GM19023 (cell line): ENCODE measurements at regions not wholly inside any gene's neighbourhood (a gene's known extent, or its start where the extent isn't known, plus 50 kb on each side); places are given as distances from the start of the nearest gene placed in this dataset.
"Not testable (repeated sequence)": the region's sequence is repeated elsewhere in the genome, so short reads cannot be mapped to it uniquely, and the experiment has no call there.

Source experiments
- ATAC-seq: cut with Tn5 transposase; IDR thresholded peaks from one replicate; pipeline ENCODE4 v1.9.1; 2021; ENCODE audit warnings: mild to moderate bottlenecking, moderate library complexity; ENCODE audit not compliant: unreplicated experiment

- ATAC-seq, result no peak
Observed at GRCh38 chr11:80331694-80332093, 890.9 kb upstream of the TENM4 start.

DNA sequence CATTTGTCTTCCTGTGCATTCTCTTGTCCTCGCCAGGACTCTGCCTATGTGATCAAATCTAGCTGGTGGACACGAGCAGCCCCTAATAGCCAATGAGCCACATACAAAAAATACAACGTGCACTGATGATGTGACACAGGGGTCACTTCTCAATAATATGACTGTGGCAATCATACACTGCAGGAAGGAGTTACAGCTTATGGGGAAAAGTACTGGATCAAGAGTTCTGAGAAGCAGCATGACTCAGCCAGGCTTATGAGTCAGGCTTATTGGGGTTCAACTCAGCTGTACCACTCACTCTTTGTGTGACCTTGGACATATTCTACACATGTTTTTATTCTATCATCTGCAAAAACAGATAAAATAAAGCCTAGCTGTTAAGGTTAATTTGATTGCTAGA, 889.4 kb upstream of the TENM4 start:
- no peak for ATAC-seq

- no peak for ATAC-seq
Observed at GRCh38 chr11:80328774-80329173, 887.9 kb upstream of the TENM4 start.

GRCh38 chr11:80327956-80328614, 887.3 kb upstream of the TENM4 start:
- no peak for ATAC-seq

DNA sequence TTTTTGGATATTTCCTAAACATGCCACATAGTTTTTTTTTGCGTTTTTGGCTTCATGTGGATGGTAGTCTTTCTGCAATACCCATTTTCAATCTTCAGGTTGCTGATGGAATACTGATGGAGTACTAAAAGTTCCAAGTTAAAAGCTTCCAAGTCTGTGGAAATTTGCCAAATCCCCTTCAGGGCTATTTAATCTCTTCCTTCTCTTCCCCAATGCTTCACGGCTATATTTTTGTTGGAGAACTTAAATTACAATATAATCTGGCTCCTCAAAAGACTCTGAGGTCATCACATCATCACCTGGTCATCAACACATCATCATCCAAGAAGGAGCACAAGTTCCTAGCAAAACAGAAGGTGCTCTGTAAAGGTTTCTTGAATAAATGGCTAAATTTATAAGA, 881.0 kb upstream of the TENM4 start:
- ATAC-seq, result no peak

GRCh38 chr11:80320765-80321164, 879.9 kb upstream of the TENM4 start:
- no peak for ATAC-seq

DNA sequence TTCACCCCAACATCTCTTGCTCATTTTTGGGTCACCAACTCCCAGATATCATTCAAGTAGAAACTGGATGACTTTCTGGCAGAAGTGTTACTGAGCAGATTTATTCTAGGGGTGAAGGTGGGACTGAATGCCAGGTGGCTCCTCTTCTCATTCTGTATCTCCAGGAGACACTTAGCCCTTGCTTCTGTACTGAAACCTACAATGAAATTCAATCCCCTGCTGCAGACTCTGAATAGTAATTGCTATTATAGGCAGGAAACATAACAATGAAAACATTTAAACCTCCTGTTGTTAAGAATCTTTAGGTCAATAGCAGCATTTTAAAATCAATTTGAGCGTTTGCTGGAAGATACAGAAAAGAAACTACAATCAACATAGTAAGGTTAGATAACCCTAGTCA, 879.4 kb upstream of the TENM4 start:
- ATAC-seq, result no peak

- ATAC-seq, result no peak
Observed at GRCh38 chr11:80317612-80318011, 876.8 kb upstream of the TENM4 start.

GRCh38 chr11:80315200-80315599, 874.4 kb upstream of the TENM4 start:
- no peak for ATAC-seq

- no peak for ATAC-seq
Observed at GRCh38 chr11:80309301-80309700, 868.5 kb upstream of the TENM4 start.

GRCh38 chr11:80307676-80308075, 866.8 kb upstream of the TENM4 start:
- no peak for ATAC-seq

- no peak for ATAC-seq
Observed at GRCh38 chr11:80297858-80298632, 857.2 kb upstream of the TENM4 start.

GRCh38 chr11:80293293-80293692, 852.5 kb upstream of the TENM4 start:
- no peak for ATAC-seq

DNA sequence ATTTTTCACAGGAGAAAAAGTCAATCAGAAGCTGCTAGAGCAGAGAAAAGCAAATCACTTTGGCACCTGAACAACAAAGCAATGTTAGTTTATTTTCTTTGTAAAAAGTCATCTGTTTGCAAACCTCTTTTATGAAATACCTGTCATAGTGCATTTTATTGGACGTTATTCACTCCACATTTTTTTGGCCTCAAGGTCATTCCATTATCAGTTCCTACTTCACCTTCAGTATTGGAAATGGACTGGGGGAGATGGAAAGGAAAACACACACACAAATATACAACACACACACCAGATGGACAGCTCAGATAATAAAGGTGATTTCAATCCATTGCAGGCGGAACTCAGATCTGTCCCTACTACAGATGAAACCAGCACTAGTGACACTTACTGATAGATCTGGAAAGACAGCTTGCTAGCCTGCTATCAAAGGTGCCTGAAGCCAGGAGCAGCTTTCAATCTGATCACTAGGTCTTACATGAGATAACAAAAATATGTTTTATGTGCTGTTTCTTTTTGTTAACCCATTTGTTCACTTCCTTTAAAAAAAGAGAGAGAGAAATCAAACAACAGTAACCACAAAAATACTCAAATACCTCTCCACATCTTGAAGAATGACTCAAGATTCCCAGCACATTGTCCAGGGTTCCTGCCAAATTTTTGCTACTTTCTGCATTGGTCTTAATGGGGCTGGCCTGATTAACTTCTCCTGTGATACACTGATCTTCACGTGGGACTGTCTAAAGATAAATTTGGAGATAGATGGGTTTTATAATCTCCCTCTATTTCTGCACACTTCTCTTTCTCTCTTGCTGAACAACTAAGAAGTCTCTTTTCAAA, 844.3 kb upstream of the TENM4 start:
- no peak for ATAC-seq

DNA sequence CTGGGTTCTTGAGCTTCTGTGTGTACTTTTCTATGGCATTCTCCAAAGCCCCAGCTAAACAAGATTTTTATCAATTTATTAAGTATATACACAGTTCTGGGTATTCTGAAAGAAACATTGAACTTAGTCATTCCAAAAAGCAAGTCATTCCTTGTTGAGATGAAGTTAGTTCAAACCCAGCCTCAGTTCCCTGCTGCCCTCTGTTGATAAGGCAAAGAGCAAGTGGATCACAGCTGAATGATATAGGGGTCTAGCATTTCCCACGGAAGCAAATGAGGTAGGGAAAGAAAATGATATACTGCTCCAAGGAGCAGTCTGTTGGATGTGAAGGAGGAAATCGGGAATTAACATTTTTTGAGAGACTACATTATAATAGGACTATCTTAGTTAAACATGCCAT, 841.8 kb upstream of the TENM4 start:
- no peak for ATAC-seq

- no peak for ATAC-seq
Observed at GRCh38 chr11:80281194-80281593, 840.4 kb upstream of the TENM4 start.

DNA sequence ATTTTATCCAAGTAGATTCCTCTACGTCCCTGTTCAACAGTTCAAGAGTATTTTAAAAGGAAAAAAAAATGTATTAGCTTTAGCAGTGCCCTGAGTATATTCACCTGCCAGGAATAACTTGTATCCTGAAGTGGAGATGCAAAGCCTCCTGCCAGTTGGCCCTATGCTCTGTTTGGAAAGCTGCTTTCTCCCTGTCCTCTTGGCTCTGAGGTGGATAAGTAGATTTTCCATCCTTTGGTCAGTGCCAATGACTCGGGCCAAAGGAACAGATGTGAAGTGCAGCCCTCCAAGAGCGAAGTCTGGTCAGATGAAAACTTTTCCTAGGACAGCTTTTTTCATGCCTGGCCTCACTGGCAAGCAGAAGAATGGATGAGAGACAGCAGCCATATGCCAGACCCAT, 839.9 kb upstream of the TENM4 start:
- no peak for ATAC-seq

DNA sequence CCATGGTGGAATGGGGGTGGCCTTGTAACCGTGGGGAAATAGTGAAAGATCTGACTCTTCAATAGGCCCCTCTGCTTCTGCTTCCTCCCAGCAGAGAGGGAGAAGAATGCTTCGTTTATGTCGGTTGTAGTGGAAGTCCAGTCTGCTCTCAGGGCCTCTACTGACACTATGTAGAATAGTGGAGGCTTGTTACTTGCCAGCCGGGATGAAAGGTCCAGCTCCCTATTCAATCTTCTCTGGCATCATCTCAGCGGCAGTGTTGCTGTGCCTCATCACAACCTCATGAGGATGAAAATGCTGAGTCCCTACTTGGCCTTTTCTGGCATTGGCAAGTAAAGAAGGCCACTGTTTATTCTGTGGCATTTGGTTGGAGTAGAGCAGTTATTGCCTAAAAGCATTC, 820.9 kb upstream of the TENM4 start:
- no peak for ATAC-seq

DNA sequence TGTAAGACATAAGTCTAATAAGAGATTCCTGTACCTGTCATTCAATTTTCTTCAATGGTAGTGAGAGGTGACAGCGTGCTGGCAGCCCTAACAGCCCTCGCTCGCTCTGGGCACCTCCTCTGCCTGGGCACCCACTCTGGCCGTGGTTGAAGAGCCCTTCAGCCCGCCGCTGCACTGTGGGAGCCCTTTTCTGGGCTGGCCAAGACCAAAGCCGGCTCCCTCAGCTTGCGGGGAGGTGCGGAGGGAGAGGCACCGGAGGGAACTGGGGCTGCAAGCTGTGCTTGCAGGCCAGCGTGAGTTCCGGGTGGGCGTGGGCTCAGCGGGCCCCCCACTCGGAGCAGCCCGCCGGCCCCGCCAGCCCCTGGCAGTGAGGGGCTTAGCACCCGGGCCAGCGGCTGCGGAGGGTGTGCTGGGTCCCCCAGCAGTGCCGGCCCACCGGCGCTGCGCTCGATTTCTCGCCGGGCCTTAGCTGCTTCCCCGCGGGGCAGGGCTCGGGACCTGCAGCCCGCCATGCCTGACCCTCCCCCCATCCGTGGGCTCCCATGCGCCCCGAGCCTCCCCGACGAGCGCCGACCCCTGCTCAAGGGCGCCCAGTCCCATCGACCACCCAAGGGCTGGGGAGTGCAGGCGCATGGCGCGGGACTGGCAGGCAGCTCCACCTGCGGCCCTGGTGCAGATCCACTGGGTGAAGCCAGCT, 816.6 kb upstream of the TENM4 start:
- ATAC-seq, result not testable (repeated sequence)

DNA sequence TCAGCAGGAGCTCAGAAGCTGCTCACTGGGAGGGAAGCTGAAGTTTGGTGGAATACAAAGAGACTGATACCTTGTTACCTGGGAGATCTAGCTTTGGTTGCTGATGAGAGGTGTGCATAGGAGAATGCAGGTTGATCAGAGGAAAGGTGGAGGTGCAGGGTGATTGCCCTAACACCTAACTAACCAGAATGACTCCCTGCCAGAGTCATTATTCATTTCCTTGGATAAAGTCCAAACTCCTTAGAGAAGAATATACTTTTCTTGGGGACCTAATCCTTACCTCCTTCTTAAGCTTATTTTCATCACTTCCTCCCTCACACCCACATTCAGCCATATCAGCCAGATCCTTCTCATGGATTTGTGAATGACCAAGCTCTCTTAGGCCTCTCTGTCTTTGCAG, 814.2 kb upstream of the TENM4 start:
- ATAC-seq, result no peak

DNA sequence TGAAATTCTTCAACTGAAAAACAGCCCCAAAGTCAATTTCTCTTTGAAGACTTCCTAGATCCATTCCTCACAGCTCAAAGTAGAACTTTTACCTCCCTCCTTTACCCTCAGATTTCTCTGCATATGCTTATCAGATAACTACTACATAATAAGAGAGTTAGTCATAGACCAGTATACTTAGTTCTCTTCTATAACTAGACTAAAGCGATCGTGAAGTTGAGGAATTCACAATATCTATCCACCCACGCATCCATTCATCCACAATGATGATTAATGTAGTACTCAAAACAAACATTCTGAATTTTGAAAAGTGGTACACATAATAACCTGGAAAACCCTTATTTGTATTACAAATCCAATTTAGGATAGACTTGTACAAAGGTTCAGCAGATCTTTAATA, 800.9 kb upstream of the TENM4 start:
- no peak for ATAC-seq
